NCI-H187 (cell line): ENCODE measurements at regions not wholly inside any gene's neighbourhood (a gene's known extent, or its start where the extent isn't known, plus 50 kb on each side); places are given as distances from the start of the nearest gene placed in this dataset.
"Not testable (repeated sequence)": the region's sequence is repeated elsewhere in the genome, so short reads cannot be mapped to it uniquely, and the experiment has no call there.

Experiments used
- DNase-seq, 2 experiments: peaks; one replicate each; lab custom pipeline; 2025; lab: John Stamatoyannopoulos, UW

DNA sequence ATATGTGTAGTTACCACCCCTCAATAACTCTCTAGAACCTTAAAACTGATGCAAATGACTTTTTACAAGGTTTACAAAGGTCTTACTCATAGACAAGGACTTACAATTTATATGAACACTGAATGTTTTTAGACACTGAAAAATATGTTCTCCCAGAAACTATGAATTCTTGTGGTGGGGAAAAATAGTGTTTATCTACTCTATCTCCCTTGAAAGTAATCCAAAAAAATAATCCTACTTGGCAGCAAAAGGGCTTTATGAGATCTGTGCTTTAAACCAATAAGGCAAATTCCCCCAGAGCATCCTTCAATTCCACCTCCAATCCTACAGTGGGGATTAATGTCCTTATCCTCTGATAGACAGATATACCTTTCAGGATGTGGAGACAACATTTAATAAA, 1984.1 kb upstream of the RAG2 start:
- DNase-seq, result no peak

DNA sequence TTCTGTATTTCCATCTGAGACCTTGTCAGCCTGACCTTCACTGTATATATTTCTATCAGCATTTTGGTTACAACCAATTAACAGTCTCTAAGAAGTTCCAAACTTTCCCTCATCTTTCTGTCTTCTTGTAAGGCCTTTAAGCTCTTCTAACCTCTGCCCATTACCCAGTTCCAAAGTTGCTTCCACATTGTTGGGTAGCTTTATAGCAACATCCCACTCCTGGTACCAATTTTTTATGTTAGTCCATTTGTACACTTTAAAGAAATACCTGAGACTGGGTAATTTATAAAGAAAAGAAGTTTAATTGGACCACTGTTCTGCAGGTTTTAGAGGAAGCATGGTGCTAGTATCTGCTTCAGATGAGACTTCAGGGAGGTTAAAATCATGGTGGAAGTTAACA, 1979.7 kb upstream of the RAG2 start:
- no peak for DNase-seq

DNA sequence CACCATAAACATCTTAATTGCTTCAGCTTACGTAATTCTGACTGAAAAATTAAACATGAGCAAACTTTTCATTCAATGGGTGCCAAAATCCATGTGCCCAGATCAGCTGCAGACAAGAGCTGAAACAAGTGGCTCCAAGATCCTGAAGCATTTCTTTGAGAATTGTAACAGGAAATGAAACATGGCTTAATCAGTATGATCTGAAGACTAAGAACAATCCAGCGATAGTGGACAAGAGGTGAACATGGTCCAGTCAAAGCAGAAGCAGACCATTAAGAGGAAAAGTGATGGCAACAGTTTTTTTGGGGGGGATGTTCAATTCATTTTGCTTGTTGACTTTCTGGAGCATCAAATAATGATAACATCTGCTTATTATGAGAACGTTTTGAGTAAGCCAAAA, 1964.5 kb upstream of the RAG2 start:
- DNase-seq, result no peak

DNA sequence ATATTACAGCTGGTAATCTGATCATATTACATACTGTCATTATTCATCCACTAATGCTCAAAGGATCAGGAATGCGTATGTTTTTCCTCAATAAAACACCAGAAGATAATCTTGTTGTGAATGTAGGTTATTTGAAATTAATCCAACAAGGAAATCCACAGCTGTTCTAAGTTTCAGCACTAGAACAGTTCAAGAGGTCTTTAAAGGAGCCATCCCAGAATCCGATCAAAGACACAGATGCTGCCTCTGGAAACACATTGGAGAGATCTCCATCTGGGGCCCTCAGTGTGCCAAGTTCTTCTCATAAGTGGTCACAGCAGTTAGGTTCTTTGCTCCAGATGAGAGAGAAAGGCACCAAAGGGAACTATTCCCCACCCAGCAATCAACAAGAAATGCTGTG, 1955.1 kb upstream of the RAG2 start:
- DNase-seq, result no peak

DNA sequence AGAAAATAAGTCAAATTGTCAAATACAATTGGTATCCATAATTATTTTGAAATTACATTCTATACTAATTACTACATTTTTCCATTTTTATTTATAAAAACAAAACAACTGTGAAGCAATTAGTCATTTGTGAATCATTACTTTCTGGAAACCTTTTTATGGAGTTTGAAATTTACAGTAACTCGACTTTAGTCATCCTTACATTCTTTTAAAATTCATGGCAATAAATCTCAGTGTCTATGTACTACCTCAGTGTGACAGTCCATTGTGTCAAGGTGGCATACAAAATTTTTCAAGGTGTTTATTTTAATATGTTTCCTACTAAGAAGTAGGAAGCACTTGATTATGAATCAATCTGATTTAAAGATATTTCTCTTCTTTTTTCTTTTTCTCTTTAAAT, 1949.4 kb upstream of the RAG2 start:
- no peak for DNase-seq

DNA sequence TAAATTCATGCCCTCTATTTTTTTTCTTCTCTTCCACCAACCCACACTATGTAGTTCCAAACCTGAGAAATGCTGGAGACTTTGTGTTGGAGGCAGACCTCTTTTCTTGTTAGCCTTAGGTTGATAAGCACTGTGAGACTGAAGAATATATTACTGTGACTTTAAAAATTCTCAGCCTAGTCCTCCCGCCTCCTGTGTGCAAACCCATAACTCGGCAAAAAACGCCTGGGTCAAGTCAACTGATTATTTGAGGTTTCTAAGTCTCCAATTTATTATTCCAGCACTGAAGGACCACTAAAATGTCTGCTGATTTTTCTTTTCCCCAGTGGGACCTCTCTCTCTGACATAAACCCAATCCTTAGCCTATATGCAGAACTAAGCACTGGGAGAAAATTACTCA, 1946.0 kb upstream of the RAG2 start:
- DNase-seq, result no peak

DNA sequence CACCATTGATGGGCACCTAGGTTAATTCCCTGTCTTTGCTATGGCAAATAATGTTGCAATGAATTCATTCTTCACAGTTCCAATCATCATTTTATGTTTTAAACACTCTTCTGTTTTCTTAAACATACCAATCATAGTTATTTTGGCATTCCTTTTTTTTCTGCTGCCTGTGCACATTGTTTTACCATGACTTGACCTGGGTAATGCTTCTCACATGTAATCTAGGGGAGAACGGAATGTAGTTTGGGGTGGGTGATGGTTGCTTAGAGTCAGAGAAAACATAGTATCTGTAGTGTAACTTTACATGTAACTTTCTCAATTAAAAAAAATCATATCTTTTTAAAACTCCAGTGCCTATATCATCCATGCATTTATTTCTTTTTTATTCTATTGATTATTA, 1945.3 kb upstream of the RAG2 start:
- no peak for DNase-seq

DNA sequence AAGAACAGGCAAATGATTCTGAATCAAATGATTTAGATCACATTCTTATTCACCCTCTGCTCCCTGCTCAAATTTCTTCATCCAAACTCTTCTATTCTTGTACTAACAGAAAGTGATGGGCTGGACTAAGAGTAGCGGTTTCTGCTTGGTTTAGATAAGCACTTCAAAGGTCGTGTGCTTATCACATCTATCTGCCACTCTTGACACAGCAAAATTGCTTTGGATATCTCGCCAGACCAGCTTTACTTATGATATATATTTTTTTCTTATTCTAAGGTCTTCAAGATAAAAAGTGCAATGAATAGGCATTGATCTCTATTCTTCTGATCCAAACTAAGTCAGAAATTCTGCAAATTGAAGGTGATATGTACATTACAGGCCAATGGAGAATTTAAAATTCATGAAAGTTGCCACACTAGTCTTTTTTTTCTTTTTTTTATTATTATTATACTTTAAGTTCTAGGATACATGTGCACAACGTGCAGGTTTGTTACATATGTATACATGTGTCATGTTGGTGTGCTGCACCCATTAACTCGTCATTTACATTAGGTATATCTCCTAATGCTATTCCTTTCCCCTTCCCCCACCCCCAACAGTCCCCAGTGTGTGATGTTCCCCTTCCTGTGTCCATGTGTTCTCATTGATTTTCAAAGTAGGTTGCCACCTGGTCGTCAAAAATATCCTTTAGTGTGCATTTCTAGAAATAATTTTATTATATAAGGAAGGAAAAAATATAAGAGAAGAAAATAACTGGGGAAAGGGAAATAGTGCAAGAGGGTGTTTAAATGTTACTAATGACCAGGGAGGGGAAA, 1941.0 kb upstream of the RAG2 start:
- DNase-seq, result no peak

DNA sequence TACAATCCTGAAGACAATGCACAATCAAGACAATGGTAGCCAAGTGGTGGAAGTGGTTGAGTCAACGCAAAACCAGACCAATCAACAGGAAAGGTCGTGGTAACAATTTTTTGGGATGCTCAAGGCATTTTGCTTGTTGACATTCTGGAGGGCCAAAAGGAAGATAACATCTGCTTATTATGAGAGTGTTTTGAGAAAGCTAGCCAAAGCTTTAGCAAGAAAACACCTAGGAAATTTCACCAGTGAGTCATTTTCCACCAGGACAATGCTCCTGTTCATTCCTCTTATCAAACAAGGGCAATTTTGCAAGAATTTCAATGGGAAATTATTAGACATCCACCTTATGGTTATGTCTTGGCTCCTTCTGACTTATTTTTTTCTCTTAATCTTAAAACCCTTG, 1932.2 kb upstream of the RAG2 start:
- DNase-seq, result no peak

DNA sequence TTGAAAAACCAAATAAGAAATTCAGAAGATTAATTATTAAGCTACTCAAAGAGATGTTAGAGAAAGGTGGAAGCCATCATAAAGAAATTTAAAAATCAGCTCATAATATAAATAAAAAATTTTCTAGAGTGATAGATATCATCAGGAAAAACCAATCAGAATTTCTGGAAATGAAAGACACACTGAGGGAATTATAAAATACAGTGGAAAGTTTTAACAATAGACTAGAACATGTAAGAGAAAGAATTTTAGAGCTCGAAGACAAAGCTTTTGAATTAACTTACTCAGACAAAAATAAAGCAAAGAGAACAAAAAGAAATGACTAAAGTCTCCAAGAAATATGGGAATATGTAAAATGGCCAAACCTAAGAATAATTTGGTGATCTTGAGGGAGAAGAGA, 1926.9 kb upstream of the RAG2 start:
- DNase-seq, result no peak

DNA sequence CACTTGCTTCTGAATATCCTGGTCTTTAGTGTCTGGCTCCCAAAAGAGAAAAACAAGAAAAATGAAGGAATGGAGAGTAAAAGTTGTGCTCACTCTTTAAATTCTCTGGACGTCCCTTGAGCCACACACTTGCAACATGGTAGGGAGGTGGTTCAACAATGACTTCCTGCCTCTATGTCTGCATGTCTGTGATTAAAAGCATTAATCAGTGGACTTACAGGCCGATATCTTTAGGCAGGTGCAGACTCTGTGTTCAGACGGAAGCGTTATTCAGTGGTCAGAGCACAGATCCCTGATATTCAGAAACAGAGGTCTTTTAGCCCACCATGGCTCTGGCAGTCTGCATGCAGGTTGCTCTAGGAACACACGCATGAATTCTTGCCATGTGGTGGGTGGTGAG, 1920.0 kb upstream of the RAG2 start:
- DNase-seq, result no peak

DNA sequence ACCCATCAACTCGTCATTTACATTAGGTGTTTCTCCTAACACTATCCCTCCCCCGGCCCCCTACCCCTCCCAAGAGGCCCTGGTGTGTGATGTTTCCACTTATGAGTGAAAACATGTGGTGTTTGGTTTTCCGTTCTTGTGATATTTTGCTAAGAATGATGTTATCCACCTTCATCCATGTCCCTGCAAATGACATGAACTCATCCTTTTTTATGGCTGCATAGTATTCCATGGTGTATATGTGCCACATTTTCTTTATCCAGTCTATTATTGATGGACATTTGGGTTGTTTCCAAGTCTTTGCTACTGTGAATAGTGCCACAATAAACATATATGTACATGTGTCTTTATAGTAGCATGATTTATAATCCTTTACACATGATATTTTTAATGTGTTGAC, 1914.8 kb upstream of the RAG2 start:
- DNase-seq, result not testable (repeated sequence)

DNA sequence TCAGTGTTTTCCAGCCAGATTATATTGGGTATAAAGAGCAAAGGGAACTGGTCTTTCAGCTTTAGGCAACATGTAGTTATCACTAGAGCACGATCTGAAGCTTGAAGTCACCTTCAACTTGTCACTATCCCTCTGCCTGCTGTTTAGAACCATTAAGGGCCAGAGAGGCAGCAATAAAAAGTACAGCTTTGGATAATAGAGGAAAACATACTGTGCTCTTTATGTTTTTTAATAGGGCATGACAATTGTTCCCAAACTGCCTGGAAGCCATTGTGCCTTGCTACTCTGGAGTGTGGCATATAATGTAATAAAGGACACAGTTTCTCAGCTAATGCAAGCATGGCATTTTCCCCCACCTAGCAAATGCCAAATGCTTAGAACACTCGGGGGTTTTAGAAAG, 1912.0 kb upstream of the RAG2 start:
- no peak for DNase-seq

DNA sequence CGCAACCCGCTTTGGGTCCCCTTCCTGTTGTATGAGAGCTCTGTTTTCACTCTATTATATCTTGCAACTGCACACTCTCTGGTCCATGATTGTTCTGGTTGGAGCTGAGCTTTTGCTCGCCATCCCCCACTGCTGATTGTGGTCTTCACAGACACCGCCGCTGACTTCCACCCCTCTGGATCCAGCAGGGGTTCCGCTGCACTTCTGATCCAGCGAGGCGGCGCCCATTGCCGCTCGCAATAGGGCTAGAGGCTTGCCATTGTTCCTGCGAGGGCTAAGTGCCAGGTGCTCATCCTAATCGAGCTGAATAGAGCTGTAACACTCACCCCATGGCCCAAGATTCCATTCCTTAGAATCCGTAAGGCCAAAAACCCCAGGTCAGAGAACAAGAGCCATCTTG, 1905.8 kb upstream of the RAG2 start:
- DNase-seq, result no peak

DNA sequence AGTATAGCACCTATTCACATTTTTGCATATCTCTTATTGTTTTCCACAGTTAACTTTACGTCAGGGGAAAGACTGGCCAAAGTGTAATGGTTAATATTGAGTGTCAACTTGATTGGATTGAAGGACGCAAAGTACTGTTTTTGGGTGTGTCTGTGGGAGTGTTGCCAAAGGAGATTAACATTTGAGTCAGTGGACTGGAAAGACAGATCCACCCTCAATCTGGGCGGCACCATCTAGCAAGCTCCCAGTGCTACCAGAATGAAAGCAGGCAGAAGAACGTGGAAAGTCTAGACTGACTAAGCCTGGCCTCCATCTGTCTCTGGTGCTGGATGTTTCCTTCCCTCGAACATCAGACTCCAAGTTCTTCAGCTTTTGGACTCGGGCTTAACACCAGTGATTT, 1900.7 kb upstream of the RAG2 start:
- no peak for DNase-seq

DNA sequence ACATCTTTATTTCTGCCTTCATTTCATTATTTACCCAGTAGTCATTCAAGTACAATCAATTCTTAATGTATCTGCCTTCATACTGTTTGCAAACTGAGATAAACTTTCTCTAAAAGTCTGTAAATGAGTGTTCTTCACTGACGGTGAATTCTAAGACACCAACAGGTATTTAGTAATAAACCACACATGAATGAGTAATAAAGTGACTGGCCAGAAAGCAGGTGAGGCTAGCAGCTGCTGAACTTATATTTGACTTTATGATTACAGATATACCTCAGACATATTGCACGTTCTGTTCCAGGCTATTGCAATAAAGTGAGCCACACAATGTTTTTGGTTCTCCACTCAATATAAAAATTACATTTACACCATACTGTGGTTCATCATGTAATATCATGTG, 1894.0 kb upstream of the RAG2 start:
- DNase-seq, result no peak

DNA sequence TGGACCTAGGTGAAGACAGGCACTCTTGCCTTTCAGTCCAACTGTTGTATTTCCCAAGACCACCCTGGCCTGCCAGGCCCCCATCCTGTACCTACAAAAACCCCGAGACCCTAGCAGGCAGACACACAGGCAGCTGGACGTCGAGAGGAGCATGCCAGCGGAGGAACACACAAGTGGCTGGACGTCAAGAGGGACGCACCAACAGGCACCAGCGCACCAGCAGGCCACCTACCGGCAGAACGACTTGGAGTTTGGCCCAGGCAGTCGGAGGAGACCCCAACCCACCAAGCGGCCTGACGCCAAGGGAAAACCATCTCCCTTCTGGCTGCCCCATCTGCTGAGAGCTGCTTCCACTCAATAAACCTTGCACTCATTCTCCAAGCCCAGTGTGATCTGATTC, 1883.4 kb upstream of the RAG2 start:
- DNase-seq, result no peak

DNA sequence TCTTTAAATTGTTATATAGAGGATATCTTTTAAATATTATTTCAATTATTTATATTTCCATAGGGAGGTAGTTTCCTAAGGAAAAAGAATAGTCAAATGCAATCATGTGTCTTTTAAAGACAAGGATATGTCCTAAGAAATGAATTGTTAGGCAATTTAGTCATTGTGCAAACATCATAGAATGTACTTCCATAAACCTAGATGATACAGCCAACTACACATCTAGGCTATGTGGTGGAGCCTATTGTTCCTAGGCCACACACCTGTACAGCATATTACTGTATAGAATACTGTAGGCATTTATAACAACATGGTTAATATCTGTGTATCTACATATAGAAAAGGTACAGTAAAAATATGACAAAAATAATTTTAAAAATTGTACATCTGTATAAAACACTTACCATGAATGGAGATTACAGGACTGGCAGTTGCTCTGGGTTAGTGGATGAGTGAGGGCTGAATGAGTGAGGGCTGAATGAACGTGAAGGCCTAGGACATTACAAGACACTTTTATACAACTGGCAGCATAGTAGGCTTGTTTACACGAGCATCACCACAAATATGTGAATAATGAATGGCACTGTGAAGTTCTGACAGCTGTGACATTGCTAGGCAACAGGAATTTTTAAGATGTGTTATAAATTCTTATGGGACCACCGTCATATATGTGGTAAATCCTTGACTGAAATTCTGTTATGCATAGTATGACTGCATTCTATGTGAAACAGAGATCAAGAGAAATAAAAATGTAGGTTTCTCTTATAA, 1879.0 kb upstream of the RAG2 start:
- no peak for DNase-seq

DNA sequence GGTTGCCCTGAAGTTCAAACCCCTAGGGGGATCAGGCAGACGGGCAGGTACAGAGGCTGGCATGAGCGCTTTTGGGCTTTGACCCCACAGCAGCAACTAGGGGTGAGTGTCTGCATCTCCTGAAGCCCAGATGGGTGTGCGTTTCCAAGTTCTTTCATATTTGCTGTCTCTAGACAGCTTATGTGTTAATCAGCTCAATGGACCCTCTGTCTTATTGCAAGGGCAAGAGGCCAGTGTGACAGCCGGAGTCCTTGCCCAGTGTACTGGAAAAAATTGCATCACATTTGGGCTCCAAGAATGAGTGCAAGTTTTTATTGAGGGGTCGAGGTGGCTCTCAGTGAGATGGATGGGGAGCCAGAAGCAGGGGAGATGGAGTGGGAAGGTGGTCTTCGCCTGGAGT, 1863.7 kb upstream of the RAG2 start:
- no peak for DNase-seq

DNA sequence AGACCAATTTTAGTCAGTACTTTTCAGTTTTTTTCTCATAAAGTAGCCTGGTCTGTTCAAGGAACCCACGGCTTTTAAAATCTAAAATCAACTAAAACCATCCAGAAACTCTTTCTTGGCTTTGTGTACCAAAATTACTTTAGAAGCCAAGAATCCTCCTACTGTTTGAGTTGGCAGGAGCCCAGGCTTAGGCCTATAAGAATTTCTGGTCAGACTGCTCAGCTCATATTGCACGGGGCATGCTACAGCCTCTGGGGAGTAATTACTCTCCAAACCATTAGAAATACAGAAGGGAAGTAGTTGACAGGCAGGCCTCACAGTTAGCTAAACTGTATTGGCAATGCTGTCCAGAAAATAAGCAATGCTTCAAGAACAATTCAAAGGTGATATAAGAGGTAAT, 1862.9 kb upstream of the RAG2 start:
- no peak for DNase-seq

DNA sequence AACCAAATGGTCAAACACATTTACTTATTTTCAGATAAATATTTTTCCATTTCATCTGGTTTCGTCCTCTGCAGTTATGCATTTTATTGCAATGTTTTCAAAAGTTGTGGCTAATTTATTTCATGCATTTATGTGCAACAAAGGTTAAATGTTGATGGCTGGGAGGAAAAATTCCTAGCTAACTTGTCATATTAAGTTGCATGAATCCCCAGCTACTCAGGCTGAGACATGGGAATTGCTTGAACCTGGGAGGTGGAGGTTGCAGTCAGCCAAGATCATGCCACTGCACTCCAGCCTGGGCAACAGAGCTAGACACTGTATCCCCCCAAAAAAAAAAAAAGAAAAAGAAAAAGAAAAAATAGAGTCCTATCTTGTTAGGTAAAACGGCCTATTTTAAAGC, 1862.4 kb upstream of the RAG2 start:
- no peak for DNase-seq

DNA sequence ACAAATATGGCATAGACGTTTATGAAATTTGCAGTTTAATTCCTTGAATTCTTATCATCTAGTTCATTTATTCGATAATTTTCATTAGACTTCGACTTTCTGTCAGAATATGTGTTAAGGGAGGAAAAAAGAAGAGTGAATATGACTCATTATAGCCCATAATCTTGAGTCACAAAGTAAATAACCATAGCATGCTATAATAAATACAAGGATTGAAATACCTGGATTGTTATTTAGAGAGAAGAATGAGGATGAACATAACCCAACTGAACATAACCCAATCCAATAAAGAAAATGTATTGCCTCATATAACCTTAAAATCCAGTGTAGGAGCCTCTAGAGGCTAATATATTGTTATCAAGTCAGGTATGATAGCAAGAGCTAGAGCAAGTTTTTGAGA, 1858.3 kb upstream of the RAG2 start:
- DNase-seq, result no peak

DNA sequence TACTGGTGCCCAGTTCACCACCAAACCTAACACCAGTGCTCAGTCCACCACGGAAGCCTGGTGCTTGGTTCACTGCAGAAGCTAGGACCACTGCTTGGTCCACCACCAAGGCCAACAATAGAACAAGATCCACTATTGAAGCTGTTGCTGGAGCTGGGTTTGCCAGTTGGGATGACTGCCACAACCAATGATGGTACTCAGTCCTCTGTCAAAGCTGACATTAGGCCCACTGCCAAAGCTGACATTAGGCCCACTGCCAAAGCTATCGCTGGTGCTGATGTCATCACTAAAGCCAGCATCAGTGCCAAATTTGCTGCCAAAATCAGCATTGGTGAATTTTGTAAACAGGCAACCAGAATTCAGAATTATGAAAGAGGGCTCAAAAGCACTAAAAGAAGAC, 1850.2 kb upstream of the RAG2 start:
- DNase-seq, result no peak

DNA sequence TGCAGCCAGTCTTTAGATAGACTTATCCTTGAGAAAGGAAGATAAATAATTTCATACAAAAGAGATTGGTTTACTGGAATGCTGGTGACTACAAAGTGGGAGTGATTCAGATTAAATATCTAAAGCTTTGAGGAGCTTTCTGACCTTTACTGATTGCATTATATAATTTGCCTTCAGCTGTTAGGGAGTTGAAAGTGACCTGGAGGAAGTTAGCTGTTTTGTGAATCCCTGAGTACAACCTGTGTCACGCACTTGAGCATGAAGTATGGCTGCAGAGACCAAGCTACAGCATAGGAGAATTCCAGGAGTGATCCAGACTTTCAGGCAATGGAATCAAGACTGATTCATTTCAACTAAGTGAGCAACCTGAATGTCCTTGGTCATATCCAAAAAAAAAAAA, 1848.3 kb upstream of the RAG2 start:
- no peak for DNase-seq
